ENCODE measurements at regions not wholly inside any gene's neighbourhood (a gene's known extent, or its start where the extent isn't known, plus 50 kb on each side); places are given as distances from the start of the nearest gene placed in this dataset.

GRCh38 chr11:21727102-21727501, 465.8 kb upstream of the ANO5 start:
- TF ChIP-seq CTCF (IDR thresholded peaks at IDR 0.05) (no peak), POLR2A (IDR thresholded peaks at IDR 0.05) (no peak), EP300 (IDR thresholded peaks at IDR 0.05) (no peak)

All from tibial nerve (tissue), 4 donors.